ENCODE measurements at regions not wholly inside any gene's neighbourhood (a gene's known extent, or its start where the extent isn't known, plus 50 kb on each side); places are given as distances from the start of the nearest gene placed in this dataset.

DNA sequence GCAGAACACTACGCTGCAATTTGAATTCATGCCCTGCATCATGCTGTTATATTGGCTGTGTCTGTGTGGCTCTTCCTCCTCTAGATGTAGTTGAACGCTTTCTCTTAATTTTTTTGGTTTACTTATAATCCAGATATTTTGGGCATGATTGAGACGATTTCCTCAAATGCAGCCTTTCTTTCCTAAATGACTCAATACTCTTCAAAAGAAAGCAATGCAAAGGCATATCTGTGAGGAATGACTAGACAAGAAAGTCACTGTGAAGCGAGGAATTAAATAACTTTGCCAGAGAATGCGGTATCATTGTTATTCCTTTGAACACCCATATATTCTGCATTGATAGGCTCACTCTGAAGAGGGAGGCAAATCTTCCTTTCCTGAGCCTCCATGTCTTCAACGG lies 152.8 kb downstream of the YIPF5 start:
- no peak for DNase-seq
- WGBS, 2 donors (ENCODE audit: low coverage in 1 of 2): 67 to 75% methylated on average over 6 of the region's 6 CpGs
- intact Hi-C loops (cut with DNase I; ENCODE audit: low total_unique reads) (no loop called here), in situ Hi-C loops (cut with MboI; ENCODE audit: low pct_ligation_motif_present in 1 of 4, low pct_unique_long_range_greater_than_20kb in 1 of 4, low sequenced_read_pairs in 3 of 4) (no loop called here)
- TF ChIP-seq EP300 (IDR thresholded peaks at IDR 0.05; ENCODE audit: low read depth) (no peak), POLR2A (IDR thresholded peaks at IDR 0.05) (no peak), POLR2AphosphoS5 (IDR thresholded peaks at IDR 0.05) (no peak)
- TF ChIP-seq, protein P1, sequence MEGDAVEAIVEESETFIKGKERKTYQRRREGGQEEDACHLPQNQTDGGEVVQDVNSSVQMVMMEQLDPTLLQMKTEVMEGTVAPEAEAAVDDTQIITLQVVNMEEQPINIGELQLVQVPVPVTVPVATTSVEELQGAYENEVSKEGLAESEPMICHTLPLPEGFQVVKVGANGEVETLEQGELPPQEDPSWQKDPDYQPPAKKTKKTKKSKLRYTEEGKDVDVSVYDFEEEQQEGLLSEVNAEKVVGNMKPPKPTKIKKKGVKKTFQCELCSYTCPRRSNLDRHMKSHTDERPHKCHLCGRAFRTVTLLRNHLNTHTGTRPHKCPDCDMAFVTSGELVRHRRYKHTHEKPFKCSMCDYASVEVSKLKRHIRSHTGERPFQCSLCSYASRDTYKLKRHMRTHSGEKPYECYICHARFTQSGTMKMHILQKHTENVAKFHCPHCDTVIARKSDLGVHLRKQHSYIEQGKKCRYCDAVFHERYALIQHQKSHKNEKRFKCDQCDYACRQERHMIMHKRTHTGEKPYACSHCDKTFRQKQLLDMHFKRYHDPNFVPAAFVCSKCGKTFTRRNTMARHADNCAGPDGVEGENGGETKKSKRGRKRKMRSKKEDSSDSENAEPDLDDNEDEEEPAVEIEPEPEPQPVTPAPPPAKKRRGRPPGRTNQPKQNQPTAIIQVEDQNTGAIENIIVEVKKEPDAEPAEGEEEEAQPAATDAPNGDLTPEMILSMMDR (IDR thresholded peaks at IDR 0.05): no peak
- H3K9me3 ChIP-seq: peaks cover 0 to 9% of the 10 kb centered on the region in 2 donors
- no peaks in the 10 kb centered on the region for H3K4me1 ChIP-seq
- no peaks in the 10 kb centered on the region for H3K27me3 ChIP-seq
- H3K27ac ChIP-seq: no peak overlapping the region
- H3K36me3 ChIP-seq: no peaks in the 10 kb centered on the region
- no peak overlapping the region for H3K4me3 ChIP-seq

DNA sequence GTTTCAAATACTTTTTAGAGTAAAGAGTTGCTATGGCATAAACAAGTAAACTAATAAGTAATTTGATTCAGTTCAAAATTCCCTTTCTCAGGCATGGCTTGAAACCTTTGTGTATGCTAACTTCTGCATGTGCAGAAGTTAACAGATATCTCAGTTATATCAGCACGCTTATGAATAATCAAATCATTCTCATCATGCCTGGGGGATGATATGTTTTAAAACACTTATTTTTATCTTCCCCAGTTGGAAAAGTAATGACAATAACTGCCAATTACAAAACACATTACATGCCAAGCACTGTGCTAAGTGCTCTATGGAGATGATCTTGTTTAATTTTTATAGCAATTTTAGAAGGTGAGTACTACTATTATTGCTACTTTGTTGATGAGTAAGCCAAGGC lies 146.4 kb downstream of the YIPF5 start:
- Histone ChIP-seq H3K4me3 (no peak overlapping the region), H3K27me3 (no peaks in the 10 kb centered on the region), H3K27ac (no peak overlapping the region), H3K36me3 (no peaks in the 10 kb centered on the region), H3K4me1 (peaks cover 6 to 12% (median 9%) of the 10 kb centered on the region in 4 donors), H3K9me3 (peaks cover 0 to 4% of the 10 kb centered on the region in 2 donors)
- DNase-seq: no peak
- 87 to 91% methylated on average over 1 of the region's 1 CpG for WGBS, 2 donors (ENCODE audit: low coverage in 1 of 2)
- intact Hi-C loops (cut with DNase I; ENCODE audit: low total_unique reads) (no loop called here), in situ Hi-C loops (cut with MboI; ENCODE audit: low pct_ligation_motif_present in 1 of 4, low pct_unique_long_range_greater_than_20kb in 1 of 4, low sequenced_read_pairs in 3 of 4) (no loop called here)
- TF ChIP-seq EP300 (IDR thresholded peaks at IDR 0.05; ENCODE audit: low read depth) (no peak), POLR2A (IDR thresholded peaks at IDR 0.05) (no peak), POLR2AphosphoS5 (IDR thresholded peaks at IDR 0.05) (no peak)
- TF ChIP-seq, protein P1 (IDR thresholded peaks at IDR 0.05): no peak

DNA sequence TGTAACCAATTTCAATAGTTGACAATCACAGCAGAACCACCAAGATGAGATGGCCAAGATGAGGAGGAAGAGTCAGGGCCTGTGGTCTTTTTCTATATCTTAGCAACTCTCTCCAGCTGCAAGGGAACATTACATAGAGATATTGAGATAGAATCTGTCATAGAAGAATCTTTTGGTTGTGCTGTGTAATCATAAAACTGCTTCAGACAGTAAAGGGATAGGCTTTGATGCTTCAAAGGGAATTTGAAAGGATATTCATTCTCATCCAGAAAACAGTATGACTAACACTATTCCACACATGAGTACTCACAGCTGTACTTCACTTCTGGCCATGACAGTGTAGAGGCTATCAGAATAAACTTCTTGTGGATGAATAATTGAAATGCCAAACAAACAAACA lies 145.9 kb downstream of the YIPF5 start:
- no peak overlapping the region for H3K4me3 ChIP-seq
- H3K27me3 ChIP-seq: no peaks in the 10 kb centered on the region
- peaks cover 0 to 4% of the 10 kb centered on the region in 2 donors for H3K9me3 ChIP-seq
- H3K4me1 ChIP-seq: peaks cover 6 to 12% (median 9%) of the 10 kb centered on the region in 4 donors
- TF ChIP-seq EP300 (IDR thresholded peaks at IDR 0.05; ENCODE audit: low read depth): no peak
- intact Hi-C loops (cut with DNase I; ENCODE audit: low total_unique reads) (no loop called here), in situ Hi-C loops (cut with MboI; ENCODE audit: low pct_ligation_motif_present in 1 of 4, low pct_unique_long_range_greater_than_20kb in 1 of 4, low sequenced_read_pairs in 3 of 4) (no loop called here)
- no peak overlapping the region for H3K27ac ChIP-seq
- DNase-seq: no peak
- no peaks in the 10 kb centered on the region for H3K36me3 ChIP-seq

DNA sequence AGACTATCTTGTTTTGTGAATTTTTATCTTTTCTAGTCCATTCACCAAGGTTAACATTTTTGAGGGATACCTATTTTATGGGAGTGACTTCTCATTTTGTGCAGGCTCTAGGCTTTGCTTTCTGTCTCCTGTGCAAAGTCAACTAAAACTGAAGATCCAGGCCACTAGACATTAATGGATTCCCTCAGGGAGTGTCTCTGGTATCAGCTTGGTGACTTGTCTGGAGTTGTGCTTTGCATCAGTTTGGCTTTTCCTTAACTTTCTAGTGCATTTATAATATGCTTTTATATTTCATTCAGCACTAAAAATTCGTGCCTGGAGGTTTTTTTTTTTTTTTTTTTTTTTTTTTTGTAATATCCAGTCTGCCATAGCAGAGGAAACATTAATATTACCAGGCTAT lies 144.2 kb downstream of the YIPF5 start:
- 35 to 62% methylated on average over 1 of the region's 1 CpG for WGBS, 2 donors (ENCODE audit: low coverage in 1 of 2)
- in situ Hi-C loops (cut with MboI; ENCODE audit: low pct_ligation_motif_present in 1 of 4, low pct_unique_long_range_greater_than_20kb in 1 of 4, low sequenced_read_pairs in 3 of 4): no loop called here

More for the DNA sequence above, 144.2 kb downstream of the YIPF5 start:
- Histone ChIP-seq H3K36me3 (no peaks in the 10 kb centered on the region), H3K4me1 (peaks cover 6 to 12% (median 9%) of the 10 kb centered on the region in 4 donors), H3K4me3 (no peak overlapping the region), H3K27ac (no peak overlapping the region), H3K27me3 (no peaks in the 10 kb centered on the region), H3K9me3 (peaks cover 0 to 4% of the 10 kb centered on the region in 2 donors)
- TF ChIP-seq EP300 (IDR thresholded peaks at IDR 0.05; ENCODE audit: low read depth): no peak
- TF ChIP-seq POLR2A (IDR thresholded peaks at IDR 0.05): no peak
- TF ChIP-seq POLR2AphosphoS5 (IDR thresholded peaks at IDR 0.05): no peak
- TF ChIP-seq, protein P1 (IDR thresholded peaks at IDR 0.05): no peak
- intact Hi-C loops (cut with DNase I; ENCODE audit: low total_unique reads): no loop called here
- DNase-seq: no peak
